Kidney glomerular epithelial cell (primary cell): ENCODE measurements at regions not wholly inside any gene's neighbourhood (a gene's known extent, or its start where the extent isn't known, plus 50 kb on each side); places are given as distances from the start of the nearest gene placed in this dataset.
A peak's percentile ranks its signal among the peaks of the same experiment; 100 is the strongest.

Experiments
- DNase-seq: peaks from one replicate; lab custom pipeline; 2025; lab: John Stamatoyannopoulos, UW

DNA sequence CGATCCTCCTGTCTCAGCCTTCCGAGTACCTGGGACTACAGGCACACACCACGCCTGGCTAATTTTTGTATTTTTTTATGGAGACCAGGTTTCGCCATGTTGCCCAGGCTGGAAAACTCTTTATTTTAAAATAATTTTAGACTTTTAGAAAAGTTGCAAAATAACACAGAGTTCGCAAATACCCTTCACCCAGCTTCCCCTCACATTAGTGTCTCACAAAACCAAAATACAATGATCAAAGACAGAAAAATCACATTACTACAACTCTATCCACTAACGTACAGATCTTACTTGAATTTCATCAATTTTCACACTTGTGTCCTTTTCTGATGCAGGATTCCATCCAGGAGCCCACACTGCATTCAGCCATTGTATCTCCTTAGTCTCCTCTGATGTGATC is 58.8 kb upstream of the ERRFI1 start:
- DNase-seq, result no peak

DNA sequence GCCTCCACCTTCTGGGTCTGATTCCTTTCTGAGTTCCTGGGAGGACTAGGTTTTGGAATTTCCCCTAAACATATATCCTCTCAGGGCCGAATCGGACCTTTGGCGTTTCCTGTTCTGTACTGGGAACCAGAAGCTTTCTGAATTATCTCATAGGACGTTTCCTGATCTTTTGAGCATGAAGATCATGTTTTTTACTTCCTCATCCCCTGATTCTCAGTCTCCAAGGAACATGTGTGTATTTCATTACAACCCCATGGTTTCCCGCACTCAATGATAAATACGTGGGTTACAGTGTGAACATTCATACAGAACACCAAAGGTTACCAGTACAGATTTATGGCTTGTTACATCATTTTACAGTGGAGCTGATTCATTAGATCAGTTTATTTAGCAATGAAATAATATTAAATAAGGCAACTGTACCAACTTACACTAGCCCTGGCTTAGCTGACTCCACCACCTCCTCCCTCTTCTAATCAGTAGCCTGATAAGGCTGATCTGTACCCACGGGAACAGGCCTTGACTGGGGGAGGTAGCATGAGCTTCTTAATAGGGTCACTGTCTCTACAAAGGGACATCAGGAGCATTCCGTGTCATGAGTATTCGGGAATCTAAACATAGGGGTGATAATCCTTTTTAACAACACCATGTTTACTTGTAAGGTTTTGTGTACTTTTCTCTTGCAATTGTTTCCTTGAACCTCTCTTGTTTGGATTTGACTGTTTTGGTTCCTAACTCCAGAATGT is 57.8 kb upstream of the ERRFI1 start:
- DNase-seq, result peak; percentile 43

DNA sequence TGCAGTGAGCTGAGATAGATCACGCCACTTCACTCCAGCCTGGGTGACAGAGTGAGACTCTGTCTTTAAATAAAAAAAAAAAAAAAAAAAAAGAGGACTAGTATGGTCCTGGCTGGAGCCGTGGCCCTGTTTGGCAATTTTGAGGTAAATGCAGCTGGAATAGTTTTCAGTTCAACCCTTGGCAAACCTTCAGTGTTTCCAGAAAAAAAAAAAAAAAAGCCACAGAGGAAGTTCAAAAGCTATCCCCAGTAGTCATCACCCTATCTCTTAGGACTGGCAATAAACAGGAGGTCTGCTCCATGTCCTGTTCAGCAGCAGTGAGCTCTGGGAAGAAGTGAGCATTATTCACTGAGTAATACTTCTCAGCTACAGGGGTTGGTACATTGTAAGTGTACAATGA is 56.8 kb upstream of the ERRFI1 start:
- no peak for DNase-seq

DNA sequence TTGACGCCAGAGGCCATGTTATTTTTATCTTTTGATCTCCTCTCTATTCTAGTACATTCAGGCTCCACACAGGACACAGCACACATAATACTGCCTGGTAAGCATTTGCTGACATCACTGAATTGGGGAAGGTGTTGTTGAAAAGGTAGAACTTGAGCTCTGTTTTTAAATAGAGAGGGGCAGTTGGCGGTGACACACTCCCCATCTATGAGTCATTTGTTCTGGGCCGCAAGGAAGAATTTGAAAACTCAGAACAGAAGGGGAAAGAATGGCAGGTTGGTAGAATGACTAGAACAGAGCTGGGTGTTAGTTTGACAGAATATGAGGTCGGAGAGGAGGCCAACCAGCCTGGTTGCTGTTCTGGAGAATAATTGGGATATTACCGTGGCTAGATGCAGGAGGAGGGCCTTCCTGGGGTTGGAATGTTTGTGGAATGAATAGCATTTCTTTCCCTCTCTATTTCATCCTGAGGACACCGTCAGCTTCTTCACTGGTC is 52.1 kb upstream of the ERRFI1 start:
- peak; percentile 79 for DNase-seq

DNA sequence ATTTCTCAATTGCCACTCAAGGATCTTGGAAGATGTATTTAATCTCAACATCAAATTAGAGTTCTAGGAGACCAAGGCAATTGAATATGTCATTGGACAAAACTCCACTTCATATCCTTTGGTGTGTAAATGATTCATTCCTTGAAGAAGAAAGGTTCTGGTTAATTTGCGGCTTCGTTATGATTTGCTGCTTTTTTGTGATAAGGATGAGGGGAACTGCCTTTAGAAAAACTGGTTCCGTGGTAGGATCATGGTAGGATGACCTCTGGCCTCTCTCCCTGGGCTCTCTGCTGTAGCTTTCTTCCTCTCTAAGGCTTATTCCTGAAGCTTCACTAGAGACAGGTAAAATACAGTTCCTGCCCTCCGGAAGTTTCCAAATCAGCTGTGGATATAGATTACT is 51.5 kb upstream of the ERRFI1 start:
- peak; percentile 81 for DNase-seq

DNA sequence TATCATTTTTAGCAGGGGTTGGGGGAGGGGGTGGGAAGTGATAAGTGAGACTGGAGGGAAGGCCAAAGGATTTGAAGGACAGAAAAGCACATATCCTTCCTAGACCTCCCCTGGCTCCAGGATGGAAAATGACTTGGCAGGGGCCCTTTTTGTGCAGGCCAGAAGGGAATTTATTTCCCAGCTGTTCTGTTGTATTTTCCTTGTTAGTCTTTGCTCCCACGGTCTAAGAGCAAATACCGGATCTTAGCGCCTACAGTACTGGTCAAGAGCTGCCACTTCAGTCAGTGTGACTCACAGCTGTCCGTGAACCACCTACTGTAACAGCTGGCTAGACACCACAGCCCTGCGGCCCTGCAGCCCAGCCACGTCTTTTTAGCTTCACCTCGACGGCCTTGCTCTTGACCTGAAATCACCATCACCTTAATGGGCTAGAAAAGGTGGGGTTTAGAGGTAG is 51.0 kb upstream of the ERRFI1 start:
- peak; percentile 93 for DNase-seq

DNA sequence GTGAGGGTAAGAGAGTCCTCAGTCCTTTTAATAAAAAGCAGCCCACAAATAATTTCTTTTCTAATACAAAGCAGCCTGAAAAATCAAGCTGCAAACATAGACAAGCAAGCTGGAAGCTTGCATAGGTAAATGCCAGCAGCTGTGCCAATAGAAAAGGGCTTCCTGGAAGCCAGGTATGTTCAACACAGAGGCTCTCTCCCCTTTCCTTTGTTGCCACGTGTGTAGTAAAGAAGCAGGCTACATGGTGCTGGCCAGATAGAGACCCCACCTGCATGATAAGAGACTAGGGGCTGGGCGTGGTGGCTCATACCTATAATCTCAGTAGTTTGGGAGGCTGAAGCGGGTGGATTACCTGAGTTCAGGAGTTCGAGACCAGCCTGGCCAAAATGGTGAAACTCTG is 50.1 kb upstream of the ERRFI1 start:
- DNase-seq, result no peak
